ENCODE measurements at regions not wholly inside any gene's neighbourhood (a gene's known extent, or its start where the extent isn't known, plus 50 kb on each side); places are given as distances from the start of the nearest gene placed in this dataset.
A peak's percentile ranks its signal among the peaks of the same experiment; 100 is the strongest.

DNA sequence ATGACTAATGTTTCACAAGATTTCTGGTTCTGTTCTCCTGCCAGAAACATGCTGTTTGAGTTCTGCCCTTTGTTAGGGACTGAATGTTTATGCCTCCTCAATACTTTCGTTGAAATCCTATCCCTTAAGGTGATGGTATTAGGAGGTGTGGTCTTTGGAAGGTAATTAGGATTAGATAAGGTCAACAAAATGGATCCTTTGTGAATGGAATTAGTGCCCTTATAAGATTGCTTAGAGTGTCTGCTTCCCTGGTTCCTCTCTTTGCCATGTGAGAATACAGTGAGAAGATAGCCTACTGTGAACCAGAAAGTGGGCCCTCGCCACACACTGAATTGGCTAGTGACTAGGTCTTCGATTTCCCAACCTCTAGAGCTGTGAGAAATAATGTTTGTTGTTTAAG lies 621.4 kb upstream of the ALCAM start:
- no peak overlapping the region for H3K4me3 ChIP-seq
- no peak for ATAC-seq

DNA sequence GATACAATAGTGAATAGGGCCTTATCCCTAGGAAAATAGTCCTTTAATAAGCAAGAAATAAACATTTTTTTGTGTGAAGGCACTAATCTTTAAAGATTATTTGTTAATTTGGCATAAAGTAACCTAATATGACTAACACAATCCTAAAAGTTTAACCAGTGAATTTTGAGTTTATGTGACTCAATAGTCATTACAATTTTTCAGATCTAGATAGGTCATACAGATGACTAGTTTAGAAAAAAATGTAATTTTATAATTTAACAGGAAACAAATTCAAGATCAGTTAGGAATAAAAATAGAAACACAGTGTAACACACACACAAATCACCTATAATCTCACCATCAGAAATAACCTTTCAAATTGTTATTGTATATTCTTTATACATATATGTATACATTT lies 620.7 kb upstream of the ALCAM start:
- ATAC-seq (no peak), DNase-seq (no peak)
- no peaks in the 10 kb centered on the region for H3K4me1 ChIP-seq
- no peak overlapping the region for H3K4me3 ChIP-seq
- no peaks in the 10 kb centered on the region for H3K36me3 ChIP-seq (replicated peaks in 1 of 2; ENCODE audit: insufficient read depth in 1 of 2, low read depth in 2 of 2)
- no peak for TF ChIP-seq POLR2A (IDR thresholded peaks at IDR 0.05)
- TF ChIP-seq, protein P1, sequence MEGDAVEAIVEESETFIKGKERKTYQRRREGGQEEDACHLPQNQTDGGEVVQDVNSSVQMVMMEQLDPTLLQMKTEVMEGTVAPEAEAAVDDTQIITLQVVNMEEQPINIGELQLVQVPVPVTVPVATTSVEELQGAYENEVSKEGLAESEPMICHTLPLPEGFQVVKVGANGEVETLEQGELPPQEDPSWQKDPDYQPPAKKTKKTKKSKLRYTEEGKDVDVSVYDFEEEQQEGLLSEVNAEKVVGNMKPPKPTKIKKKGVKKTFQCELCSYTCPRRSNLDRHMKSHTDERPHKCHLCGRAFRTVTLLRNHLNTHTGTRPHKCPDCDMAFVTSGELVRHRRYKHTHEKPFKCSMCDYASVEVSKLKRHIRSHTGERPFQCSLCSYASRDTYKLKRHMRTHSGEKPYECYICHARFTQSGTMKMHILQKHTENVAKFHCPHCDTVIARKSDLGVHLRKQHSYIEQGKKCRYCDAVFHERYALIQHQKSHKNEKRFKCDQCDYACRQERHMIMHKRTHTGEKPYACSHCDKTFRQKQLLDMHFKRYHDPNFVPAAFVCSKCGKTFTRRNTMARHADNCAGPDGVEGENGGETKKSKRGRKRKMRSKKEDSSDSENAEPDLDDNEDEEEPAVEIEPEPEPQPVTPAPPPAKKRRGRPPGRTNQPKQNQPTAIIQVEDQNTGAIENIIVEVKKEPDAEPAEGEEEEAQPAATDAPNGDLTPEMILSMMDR (IDR thresholded peaks at IDR 0.05): no peak
- H3K9me3 ChIP-seq: no peaks in the 10 kb centered on the region
- H3K27me3 ChIP-seq: no peaks in the 10 kb centered on the region
- no peak overlapping the region for H3K27ac ChIP-seq
- intact Hi-C loops (cut with DNase I): no loop called here

More for the DNA sequence above, 621.4 kb upstream of the ALCAM start:
- Histone ChIP-seq H3K27me3 (no peaks in the 10 kb centered on the region), H3K27ac (no peak overlapping the region), H3K36me3 (replicated peaks in 1 of 2; ENCODE audit: insufficient read depth in 1 of 2, low read depth in 2 of 2) (no peaks in the 10 kb centered on the region), H3K9me3 (no peaks in the 10 kb centered on the region), H3K4me1 (no peaks in the 10 kb centered on the region)
- TF ChIP-seq, protein P1 (IDR thresholded peaks at IDR 0.05): no peak
- TF ChIP-seq POLR2A (IDR thresholded peaks at IDR 0.05): no peak
- intact Hi-C loops (cut with DNase I): no loop called here
- 43 to 61% methylated on average over 3 of the region's 3 CpGs for WGBS, 2 donors
- DNase-seq: no peak

DNA sequence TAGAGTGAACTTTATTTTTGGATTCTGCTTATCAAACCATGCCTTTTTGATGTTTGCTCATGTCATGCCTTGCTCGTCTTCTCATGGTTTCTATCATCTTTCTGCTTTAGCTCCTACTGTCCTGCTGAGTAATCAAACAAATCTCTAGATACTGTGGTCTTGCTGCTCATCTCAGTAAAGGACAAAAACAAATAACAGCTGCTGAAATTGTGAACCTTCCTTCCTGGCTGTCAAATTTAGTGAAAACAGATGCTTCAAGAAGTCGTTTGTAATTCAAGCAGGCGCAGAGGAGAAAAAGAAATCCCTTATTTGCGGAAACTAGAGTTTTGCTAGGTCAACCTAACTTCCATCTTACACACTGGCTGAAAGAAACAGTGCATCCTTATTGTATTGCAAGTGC lies 616.1 kb upstream of the ALCAM start:
- no peak overlapping the region for H3K4me3 ChIP-seq
- H3K27ac ChIP-seq: no peak overlapping the region
- TF ChIP-seq, protein P1 (IDR thresholded peaks at IDR 0.05): no peak
- TF ChIP-seq POLR2A (IDR thresholded peaks at IDR 0.05): no peak
- no peaks in the 10 kb centered on the region for H3K9me3 ChIP-seq
- no peak for ATAC-seq
- intact Hi-C loops (cut with DNase I): no loop called here
- no peak for DNase-seq
- H3K27me3 ChIP-seq: no peaks in the 10 kb centered on the region
- H3K4me1 ChIP-seq: no peaks in the 10 kb centered on the region
- H3K36me3 ChIP-seq (replicated peaks in 1 of 2; ENCODE audit: insufficient read depth in 1 of 2, low read depth in 2 of 2): no peaks in the 10 kb centered on the region
- WGBS, 2 donors: 24 to 36% methylated on average over 4 of the region's 4 CpGs

DNA sequence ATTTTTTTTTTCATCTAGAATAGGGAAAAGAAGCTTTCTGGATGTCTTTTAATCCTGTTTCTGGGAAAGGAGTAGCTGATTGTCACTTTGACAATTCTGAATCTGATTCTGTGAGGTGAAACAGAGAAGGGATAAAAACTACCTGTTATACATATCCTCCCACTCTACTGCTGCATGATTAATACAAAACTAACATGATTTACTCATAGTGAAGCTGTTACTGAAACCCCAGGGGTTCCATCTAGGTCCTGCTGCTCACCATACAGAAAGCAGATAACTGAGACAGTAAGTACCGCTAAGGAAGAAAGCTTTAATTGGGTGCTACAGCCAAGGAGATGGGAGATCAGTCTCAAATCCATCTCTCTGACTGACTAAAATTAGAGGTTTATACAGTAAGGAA lies 610.9 kb upstream of the ALCAM start:
- Histone ChIP-seq H3K36me3 (replicated peaks in 1 of 2; ENCODE audit: insufficient read depth in 1 of 2, low read depth in 2 of 2) (no peaks in the 10 kb centered on the region), H3K4me3 (no peak overlapping the region), H3K9me3 (no peaks in the 10 kb centered on the region), H3K27ac (no peak overlapping the region), H3K27me3 (no peaks in the 10 kb centered on the region), H3K4me1 (no peaks in the 10 kb centered on the region)
- intact Hi-C loops (cut with DNase I): no loop called here
- 91 to 100% methylated on average over 1 of the region's 1 CpG for WGBS, 2 donors
- no peak for TF ChIP-seq POLR2A (IDR thresholded peaks at IDR 0.05)
- TF ChIP-seq, protein P1 (IDR thresholded peaks at IDR 0.05): no peak
- no peak for DNase-seq
- no peak for ATAC-seq

DNA sequence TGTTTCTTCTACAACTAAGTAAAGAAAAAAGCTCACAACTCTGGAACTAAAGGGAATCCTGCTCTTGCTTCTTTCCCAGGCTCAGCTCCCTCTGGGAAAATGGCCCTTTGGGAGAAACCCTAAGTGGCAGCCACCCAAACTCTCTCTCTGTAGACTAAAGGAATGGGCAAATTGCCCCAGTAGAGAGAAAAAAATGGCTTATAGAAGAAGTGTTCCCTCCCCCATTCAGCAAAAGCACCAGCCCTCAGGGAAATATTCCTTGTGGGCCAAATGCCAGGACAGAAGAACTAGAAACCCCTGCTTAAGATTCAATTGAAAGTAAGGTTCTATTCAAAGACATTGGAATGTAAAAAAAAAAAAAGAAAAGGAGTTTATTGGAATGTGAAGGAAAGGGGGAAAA lies 603.7 kb upstream of the ALCAM start:
- Histone ChIP-seq H3K36me3 (replicated peaks in 1 of 2; ENCODE audit: insufficient read depth in 1 of 2, low read depth in 2 of 2) (no peaks in the 10 kb centered on the region), H3K4me1 (no peaks in the 10 kb centered on the region)

More for the DNA sequence above, 603.7 kb upstream of the ALCAM start:
- Histone ChIP-seq H3K27ac (no peak overlapping the region), H3K4me3 (no peak overlapping the region), H3K27me3 (no peaks in the 10 kb centered on the region), H3K9me3 (no peaks in the 10 kb centered on the region)
- no peak for TF ChIP-seq POLR2A (IDR thresholded peaks at IDR 0.05)
- TF ChIP-seq, protein P1 (IDR thresholded peaks at IDR 0.05): no peak
- no peak for ATAC-seq
- peak in 1 of 4 donors; percentile 9 for DNase-seq
- intact Hi-C loops (cut with DNase I): no loop called here

All from body of pancreas (tissue), 4 donors.